Stimulated activated naive CD8-positive, alpha-beta T cell treated with anti-CD3 and anti-CD28 coated beads, Interleukin-15, amount 100 ng/mL, for 72 hours (primary cell): ENCODE measurements at regions not wholly inside any gene's neighbourhood (a gene's known extent, or its start where the extent isn't known, plus 50 kb on each side); places are given as distances from the start of the nearest gene placed in this dataset.

Experiments
- ATAC-seq: fragments of 150-1000 bp; cut with Tn5 transposase; 2 replicates; pipeline ENCODE4 v1.10.0; 2021; ENCODE audit warnings: mild to moderate bottlenecking, moderate library complexity
- DNase-seq, 2 donors: peaks; one replicate each; pipeline ENCODE4 v3.0.0; 2021 to 2022
- H3K27ac Mint-ChIP-seq, 2 donors: one replicate each; pipeline ENCODE4 v1.8.0; 2022; ENCODE audit warnings: mild to moderate bottlenecking in 2 of 2, mixed read lengths in 2 of 2, moderate library complexity in 2 of 2
- H3K27me3 Mint-ChIP-seq: one replicate; pipeline ENCODE4 v1.8.0; 2022; ENCODE audit warnings: mixed read lengths
- H3K4me1 Mint-ChIP-seq: one replicate; pipeline ENCODE4 v1.8.0; 2022; ENCODE audit warnings: mild to moderate bottlenecking, mixed read lengths
- H3K4me3 Mint-ChIP-seq, 2 donors: one replicate each; pipeline ENCODE4 v1.8.0; 2022; ENCODE audit warnings: mild to moderate bottlenecking in 2 of 2, mixed read lengths in 2 of 2, moderate library complexity in 1 of 2
- H3K9me3 Mint-ChIP-seq, 2 donors: one replicate each; pipeline ENCODE4 v1.8.0; 2022; ENCODE audit warnings: mixed read lengths in 2 of 2

- Mint-ChIP-seq H3K27me3 (no peaks in the 10 kb centered on the region), H3K4me3 (no peak overlapping the region), H3K4me1 (no peaks in the 10 kb centered on the region), H3K9me3 (peaks cover 6 to 10% of the 10 kb centered on the region in 2 donors), H3K27ac (no peak overlapping the region)
- no peak for DNase-seq
- ATAC-seq: no peak
Measured at GRCh38 chr21:30014886-30015285, 75.1 kb upstream of the GRIK1 start.

DNA sequence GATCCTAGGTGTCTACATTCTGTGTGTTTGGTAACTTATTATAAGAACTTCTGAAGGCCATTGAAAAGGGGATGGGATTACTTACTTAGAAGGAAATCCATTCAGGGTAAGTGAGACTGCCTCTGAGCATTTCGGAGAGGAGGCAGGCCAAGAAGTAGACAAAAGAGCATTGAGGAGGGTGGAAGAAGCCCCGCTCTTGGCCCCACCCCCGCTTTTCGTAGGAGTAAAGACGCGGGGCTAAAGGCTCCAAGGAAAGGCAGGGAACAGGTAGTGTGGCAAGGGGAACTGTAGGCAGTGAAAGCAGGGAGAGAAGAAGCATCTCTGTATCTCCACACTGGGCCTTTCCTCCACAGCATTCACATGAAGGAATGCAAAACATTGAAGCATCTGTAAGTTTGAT is 51.8 kb upstream of the GRIK1 start:
- Mint-ChIP-seq H3K4me1 (no peaks in the 10 kb centered on the region), H3K27me3 (no peaks in the 10 kb centered on the region), H3K9me3 (peaks cover 2 to 4% of the 10 kb centered on the region in 2 donors), H3K27ac (no peak overlapping the region), H3K4me3 (no peak overlapping the region)
- ATAC-seq (no peak), DNase-seq (no peak)

DNA sequence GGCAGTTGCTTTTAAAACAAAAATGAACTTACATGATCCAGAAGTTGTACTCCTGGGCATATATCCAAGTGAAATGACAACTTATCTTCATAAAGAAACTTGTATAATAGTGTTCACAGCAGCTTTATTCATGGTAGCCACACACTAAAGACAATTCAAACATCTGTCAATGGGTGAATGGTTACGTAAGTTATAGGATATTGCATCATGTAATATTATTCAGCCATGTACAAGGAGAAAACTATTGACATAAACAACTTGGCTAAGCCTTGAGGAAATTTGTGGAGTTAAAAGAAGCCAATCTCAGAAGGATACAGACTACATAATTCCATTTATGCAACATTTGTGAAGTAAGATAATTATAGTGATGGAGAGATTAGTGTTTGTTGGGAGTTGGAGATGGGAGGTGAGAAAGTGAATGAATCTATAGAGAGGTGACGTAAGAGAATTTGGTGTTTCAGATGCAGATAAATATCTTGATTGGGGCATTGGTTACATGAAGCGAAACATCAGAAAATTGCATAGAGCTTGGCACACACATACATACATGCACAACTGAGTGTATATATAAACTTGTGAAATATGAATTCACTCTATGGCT is 49.9 kb upstream of the GRIK1 start:
- H3K4me1 Mint-ChIP-seq: no peaks in the 10 kb centered on the region
- peaks cover 4 to 18% of the 10 kb centered on the region in 2 donors for H3K9me3 Mint-ChIP-seq
- no peak for ATAC-seq
- H3K27ac Mint-ChIP-seq: peak overlapping the region in 1 of 2 donors; percentile 43
- H3K27me3 Mint-ChIP-seq: no peaks in the 10 kb centered on the region
- H3K4me3 Mint-ChIP-seq: no peak overlapping the region
- no peak for DNase-seq
